ENCODE measurements at regions not wholly inside any gene's neighbourhood (a gene's known extent, or its start where the extent isn't known, plus 50 kb on each side); places are given as distances from the start of the nearest gene placed in this dataset.
A peak's percentile ranks its signal among the peaks of the same experiment; 100 is the strongest.

- in situ Hi-C loops (cut with MboI) (no loop called here), intact Hi-C loops (cut with micrococcal nuclease) (no loop called here)
- TF ChIP-seq, protein P1, sequence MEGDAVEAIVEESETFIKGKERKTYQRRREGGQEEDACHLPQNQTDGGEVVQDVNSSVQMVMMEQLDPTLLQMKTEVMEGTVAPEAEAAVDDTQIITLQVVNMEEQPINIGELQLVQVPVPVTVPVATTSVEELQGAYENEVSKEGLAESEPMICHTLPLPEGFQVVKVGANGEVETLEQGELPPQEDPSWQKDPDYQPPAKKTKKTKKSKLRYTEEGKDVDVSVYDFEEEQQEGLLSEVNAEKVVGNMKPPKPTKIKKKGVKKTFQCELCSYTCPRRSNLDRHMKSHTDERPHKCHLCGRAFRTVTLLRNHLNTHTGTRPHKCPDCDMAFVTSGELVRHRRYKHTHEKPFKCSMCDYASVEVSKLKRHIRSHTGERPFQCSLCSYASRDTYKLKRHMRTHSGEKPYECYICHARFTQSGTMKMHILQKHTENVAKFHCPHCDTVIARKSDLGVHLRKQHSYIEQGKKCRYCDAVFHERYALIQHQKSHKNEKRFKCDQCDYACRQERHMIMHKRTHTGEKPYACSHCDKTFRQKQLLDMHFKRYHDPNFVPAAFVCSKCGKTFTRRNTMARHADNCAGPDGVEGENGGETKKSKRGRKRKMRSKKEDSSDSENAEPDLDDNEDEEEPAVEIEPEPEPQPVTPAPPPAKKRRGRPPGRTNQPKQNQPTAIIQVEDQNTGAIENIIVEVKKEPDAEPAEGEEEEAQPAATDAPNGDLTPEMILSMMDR (IDR thresholded peaks at IDR 0.05 in 2 of 3, conservative IDR thresholded peaks at IDR 0.05 in 1 of 3; ENCODE audit: insufficient read depth in 2 of 3, low read depth in 1 of 3, low read length in 3 of 3): peak in 2 of 3 experiments; percentile 19 to 21; a peak in 2 of 6 replicates
- no peak for TF ChIP-seq CBX5 (IDR thresholded peaks at IDR 0.05; ENCODE audit: borderline replicate concordance, low read depth)
- no peak for TF ChIP-seq ZNF324 (CRISPR knock-in tag; IDR thresholded peaks at IDR 0.05)
- H3K4me3 ChIP-seq: no peak overlapping the region
- POLR2A ChIA-PET: no interaction called here
- H3K9ac ChIP-seq (ENCODE audit: insufficient read depth in 1 of 2, low read depth in 2 of 2, low read length in 2 of 2): no peak overlapping the region
- H3K27me3 ChIP-seq (ENCODE audit: control insufficient read depth in 2 of 2, insufficient read depth in 2 of 2, low read length in 2 of 2): no peaks in the 10 kb centered on the region
- H3K9me3 ChIP-seq (replicated peaks; ENCODE audit: control insufficient read depth, insufficient read depth, low read depth, low read length): no peaks in the 10 kb centered on the region
- 0% methylated on average over 3 of the region's 3 CpGs for WGBS (ENCODE audit: insufficient coverage, low coverage, missing lambda C conversion rate)
- CTCF ChIA-PET (ENCODE audit: low intra/inter-chr PET ratio): no interaction called here
- peak; percentile 58 for FAIRE-seq
- H3K4me2 ChIP-seq (ENCODE audit: insufficient read depth, low read length): no peak overlapping the region; the same call in 1 of the 2 replicates
- H3K4me1 ChIP-seq (replicated peaks in 1 of 2; ENCODE audit: control insufficient read depth in 2 of 2, insufficient read depth in 2 of 2, low read length in 2 of 2): no peaks in the 10 kb centered on the region
- H3K79me2 ChIP-seq (ENCODE audit: control insufficient read depth, insufficient read depth, low read length): no peaks in the 10 kb centered on the region
- no peaks in the 10 kb centered on the region for H3K36me3 ChIP-seq (ENCODE audit: control insufficient read depth, insufficient read depth, low read length)
- H2AFZ ChIP-seq (ENCODE audit: low read depth, low read length): no peak overlapping the region
- no peaks in the 10 kb centered on the region for H4K20me1 ChIP-seq (replicated peaks; ENCODE audit: control insufficient read depth, insufficient read depth, low read length)
- peak in 1 of 4 experiments; percentile 6 for DNase-seq (ENCODE audit: extremely low read depth in 1 of 4, low spot score in 3 of 4)
- peak; percentile 45; the same call in 2 of the 3 replicates for ATAC-seq
- no TSS peak for BruUV-seq (replicated peaks)
- H3K9me1 ChIP-seq (ENCODE audit: control insufficient read depth, insufficient read depth, low read length): no peaks in the 10 kb centered on the region
- no peak overlapping the region for H3K27ac ChIP-seq (ENCODE audit: extremely low read depth, low read depth, low read length)
These were observed 122.9 kb upstream of the ERG start for GRCh38 chr21:38621132-38621531.
